A673 (cell line): ENCODE measurements at regions not wholly inside any gene's neighbourhood (a gene's known extent, or its start where the extent isn't known, plus 50 kb on each side); places are given as distances from the start of the nearest gene placed in this dataset.

Source experiments
- EZH2 ChIP-seq: fragments of 200-600 bp; sonication (generic); IDR thresholded peaks from 2 replicates; pipeline ENCODE4 v1.6.1; 2017; ENCODE audit warnings: borderline replicate concordance, low read depth, mild to moderate bottlenecking, mixed read lengths, antibody characterized with exemption, low read length; ENCODE audit not compliant: poor library complexity, severe bottlenecking
- TF ChIP-seq, protein P1 (sequence below): fragments of 300-800, 200-600 bp; sonication (generic); conservative IDR thresholded peaks from 2 replicates; pipeline ENCODE4 v1.5.1; 2017; ENCODE audit warnings: low read depth, mild to moderate bottlenecking, antibody characterized with exemption, low read length, moderate library complexity, mixed read lengths

DNA sequence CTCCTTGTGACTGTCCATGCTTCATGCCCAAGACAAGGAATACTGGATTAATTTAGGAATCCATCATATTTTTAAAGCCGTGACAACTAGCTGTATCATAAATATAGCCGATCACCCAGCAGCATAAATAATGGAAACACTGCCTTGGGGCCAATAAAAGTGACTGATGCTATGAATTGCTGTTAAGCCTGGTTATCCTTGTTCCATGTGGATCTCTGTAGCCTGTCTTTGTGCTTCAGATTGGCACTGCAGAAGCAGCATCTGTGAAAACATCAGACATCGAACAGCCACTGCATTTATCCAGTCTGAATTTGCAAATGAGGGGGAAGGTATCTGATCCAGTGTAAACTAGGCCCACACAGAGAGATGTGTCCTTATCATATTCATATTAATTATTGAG lies 1181.8 kb downstream of the SORCS1 start:
- TF ChIP-seq, protein P1, sequence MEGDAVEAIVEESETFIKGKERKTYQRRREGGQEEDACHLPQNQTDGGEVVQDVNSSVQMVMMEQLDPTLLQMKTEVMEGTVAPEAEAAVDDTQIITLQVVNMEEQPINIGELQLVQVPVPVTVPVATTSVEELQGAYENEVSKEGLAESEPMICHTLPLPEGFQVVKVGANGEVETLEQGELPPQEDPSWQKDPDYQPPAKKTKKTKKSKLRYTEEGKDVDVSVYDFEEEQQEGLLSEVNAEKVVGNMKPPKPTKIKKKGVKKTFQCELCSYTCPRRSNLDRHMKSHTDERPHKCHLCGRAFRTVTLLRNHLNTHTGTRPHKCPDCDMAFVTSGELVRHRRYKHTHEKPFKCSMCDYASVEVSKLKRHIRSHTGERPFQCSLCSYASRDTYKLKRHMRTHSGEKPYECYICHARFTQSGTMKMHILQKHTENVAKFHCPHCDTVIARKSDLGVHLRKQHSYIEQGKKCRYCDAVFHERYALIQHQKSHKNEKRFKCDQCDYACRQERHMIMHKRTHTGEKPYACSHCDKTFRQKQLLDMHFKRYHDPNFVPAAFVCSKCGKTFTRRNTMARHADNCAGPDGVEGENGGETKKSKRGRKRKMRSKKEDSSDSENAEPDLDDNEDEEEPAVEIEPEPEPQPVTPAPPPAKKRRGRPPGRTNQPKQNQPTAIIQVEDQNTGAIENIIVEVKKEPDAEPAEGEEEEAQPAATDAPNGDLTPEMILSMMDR = no peak
- no peak for TF ChIP-seq EZH2
